ENCODE measurements at regions not wholly inside any gene's neighbourhood (a gene's known extent, or its start where the extent isn't known, plus 50 kb on each side); places are given as distances from the start of the nearest gene placed in this dataset.
"Not testable (repeated sequence)": the region's sequence is repeated elsewhere in the genome, so short reads cannot be mapped to it uniquely, and the experiment has no call there.

DNA sequence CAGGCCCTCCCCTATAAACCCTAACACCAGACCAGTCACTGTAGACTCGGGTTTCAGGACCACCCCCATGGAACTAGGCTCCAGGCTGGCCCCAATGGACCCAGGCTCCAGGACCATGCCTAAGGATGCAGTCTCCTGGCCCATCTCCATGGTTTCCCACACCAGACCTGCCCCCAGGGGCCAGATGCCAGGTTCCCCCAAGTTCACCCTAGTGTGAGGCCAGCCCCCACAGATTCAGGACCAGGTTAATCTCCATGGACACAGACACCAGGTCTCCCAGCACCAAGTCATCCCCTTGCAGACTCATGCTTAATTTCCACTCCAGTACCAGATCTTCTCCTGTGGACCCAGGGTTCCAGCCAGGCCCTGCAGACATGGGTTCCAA is 103.8 kb upstream of the LANCL2 start:
- DNase-seq, result no peak

GRCh38 chr7:55265328-55265727 is 99.8 kb upstream of the LANCL2 start:
- DNase-seq, result not testable (repeated sequence)

DNA sequence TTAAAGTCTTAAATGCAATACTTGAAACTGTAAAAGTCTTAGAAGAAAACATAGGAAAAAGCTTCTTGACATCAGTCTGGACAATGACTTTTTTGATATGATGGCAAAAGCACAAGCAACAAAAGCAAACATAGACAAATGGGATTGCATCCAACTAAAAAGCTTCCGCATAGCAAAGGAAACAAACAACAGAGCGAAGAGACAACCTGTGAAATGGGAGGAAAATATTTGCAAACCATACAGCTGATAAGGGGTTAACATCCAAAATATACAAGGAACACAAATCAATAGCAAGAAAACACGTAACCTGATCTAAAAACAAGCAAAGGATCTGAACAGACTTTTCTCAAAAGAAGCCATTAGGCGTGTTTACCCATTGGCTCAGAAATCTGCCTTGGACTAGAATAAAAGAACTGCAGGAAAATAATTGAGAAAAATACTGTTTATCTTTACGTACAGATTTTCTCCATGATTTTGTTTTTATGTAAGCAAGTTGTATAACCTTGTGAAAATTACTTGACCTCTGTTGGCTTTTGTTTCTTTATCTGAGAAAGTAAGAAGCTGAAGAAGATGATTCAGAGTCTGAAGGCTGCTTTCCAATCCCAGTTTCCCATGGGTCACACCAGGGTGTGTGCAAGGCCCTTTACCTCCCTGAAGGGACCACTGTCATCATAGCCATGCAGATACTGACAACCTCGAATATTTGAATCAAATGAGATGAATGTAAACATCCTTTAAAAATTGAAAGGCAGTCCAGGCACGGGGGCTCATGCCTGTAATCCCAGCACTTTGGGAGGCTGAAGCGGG is 99.1 kb upstream of the LANCL2 start:
- DNase-seq, result no peak

DNA sequence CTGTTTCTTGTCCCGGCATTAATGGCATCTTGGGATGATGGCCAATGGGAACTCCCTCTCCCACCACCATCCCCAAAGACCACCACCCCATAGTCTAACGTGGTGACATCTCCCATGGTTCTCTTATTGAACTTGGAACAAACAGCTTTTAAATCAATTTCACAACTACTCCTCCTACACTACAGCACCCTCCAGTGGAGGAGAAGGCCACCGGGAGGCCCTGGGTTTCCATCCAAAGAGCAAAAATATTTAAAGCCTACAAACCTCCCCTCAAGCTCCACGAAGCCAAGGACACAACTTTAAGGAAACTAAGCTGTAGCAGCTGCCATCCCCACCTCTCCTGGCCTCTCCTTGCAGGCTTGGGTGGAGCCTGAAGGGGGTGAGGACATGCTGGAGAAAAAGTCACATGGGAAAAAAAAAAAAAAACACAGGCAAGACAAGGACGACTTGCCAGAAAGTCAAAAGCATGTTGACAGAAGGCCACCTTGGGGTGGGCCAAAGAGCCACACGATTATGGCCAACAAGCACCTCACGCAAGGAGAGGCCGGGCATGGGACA is 94.0 kb upstream of the LANCL2 start:
- no peak for DNase-seq

- no peak for DNase-seq
These were observed 93.5 kb upstream of the LANCL2 start for GRCh38 chr7:55271661-55272060.

DNA sequence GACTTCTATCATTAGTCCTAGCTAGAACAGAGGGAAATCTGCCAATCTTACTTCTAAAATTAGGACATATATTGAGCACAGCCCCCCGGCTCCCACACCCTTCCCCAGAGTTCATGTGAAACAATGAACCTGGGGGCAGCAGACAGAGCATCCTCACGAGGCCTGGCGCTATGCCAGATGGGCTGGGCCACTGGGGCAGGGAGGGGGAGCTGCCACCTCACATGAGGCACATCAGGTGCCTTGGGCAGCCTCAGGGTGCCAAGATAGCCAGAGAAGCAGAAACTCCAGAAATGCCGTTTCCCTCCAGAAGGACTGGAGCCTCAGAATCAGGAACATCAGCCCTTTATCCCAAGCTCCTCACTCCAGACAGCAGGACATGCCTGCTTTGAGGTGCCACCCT is 92.8 kb upstream of the LANCL2 start:
- no peak for DNase-seq

GRCh38 chr7:55273186-55273980 is 91.8 kb upstream of the LANCL2 start:
- DNase-seq, result no peak

DNA sequence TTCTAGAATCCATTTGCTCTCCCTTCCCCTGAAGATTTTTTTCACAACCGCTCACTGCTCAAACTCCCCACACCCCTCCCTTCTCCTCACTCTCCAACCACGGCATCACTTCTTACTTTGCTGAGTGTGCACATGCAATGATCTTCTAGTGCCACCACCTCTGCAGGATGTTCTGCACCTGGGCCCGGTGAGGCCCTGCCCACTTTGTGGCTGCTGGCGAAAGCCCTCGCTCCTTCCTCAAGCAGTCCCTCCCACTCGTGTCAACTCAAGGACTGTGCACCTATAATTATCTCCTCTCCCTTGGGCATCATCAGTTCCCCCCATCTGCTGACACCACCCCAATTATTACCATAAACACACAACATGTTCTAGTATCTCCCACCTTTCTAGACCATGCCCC is 91.0 kb upstream of the LANCL2 start:
- DNase-seq, result no peak

GRCh38 chr7:55275291-55276200 is 89.6 kb upstream of the LANCL2 start:
- no peak for DNase-seq

- DNase-seq, result no peak
These were observed 88.4 kb upstream of the LANCL2 start for GRCh38 chr7:55276572-55277295.

DNA sequence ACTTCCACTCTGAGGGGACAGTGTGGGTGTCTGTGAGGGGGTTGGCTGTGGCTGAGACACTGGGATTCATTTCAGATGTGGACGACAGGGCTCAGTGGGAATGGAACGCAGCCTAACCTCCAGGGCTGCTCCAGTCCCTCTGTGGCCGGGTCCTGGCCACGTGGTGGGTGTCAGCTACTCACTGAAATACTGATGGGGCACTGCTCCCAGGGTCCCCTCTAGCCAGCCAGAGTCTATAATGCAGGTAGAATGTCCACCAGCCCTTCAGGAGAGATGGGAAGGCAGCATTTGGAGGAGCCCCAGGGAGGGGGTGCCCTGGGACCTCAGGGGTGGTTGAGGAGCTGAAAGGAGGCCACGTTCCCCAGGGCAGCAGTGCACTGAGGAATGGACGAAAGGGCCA is 87.2 kb upstream of the LANCL2 start:
- DNase-seq, result no peak

DNA sequence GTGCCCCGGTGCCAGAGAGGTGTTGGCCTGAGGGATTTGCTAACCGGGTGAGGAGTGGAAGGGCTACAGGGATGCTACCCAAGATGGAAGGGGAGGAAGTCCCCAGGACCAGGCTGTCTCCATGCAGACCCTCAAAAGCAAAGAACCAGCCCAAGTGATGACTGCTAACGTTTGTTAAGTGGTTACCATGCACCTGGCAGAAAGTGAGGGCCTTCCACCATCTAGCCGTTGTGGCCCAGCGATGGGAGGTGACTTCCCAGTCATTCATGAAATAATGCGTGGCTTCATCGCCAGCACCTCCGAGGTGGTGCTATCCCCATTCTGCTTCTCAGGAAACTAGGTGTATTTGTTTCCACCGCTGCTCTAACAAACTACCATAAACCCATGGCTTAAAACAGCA is 86.8 kb upstream of the LANCL2 start:
- no peak for DNase-seq

DNA sequence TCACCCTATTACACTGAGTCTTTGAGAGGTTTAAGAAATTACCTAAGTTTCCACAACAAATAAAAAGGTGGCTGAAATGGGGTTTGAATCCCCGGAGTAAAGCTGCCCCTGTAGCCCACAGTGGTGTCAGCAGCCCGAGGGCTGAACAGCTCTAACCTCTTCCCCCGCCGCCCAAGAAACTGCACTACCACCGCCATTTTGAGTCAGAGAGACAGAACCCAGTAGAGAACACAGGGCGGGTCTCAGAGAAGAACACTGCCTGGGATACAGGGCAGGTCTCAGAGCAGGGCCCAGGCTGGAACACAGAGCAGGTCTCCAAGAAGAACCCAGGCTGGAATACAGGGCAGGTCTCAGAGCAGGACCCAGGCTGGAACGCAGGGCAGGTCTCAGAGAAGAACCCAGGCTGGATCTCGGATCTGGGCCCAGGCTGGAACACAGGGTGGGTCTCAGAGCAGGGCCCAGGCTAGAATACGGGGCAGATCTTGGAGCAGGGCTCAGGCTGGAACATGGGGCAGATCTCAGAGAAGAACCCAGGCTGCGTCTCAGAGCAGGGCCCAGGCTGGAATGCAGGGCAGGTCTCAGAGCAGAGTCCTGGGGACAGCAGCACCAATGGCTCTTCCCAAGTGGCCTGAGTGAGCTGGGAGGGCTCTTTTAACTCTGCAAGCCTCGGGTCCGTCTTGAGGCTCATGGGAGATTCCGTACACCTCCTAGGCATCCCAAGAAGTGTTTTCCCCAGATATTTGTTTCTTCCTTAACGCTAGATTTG is 85.9 kb upstream of the LANCL2 start:
- DNase-seq, result no peak

- DNase-seq, result peak; percentile 25 to 56 (median 34)
These were observed 85.1 kb upstream of the LANCL2 start for GRCh38 chr7:55280031-55280454.

DNA sequence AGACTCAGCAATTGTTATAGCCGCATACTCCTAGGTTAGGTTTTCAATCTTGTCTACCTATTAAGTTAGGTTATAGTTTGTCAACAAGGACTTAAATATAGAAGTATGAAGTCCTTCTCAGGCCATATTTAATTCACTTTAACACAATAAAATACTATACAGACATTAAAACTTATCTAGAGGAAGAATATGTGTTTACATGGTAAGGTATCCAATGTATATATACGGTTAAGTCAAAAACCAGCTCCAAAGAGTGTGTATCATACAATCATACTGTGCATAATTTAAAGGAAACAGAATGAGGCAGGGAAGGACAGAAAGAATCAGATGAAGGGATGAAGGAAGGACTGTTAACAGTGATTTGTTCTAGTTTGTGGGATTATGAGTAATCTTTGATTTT is 79.5 kb upstream of the LANCL2 start:
- no peak for DNase-seq

DNA sequence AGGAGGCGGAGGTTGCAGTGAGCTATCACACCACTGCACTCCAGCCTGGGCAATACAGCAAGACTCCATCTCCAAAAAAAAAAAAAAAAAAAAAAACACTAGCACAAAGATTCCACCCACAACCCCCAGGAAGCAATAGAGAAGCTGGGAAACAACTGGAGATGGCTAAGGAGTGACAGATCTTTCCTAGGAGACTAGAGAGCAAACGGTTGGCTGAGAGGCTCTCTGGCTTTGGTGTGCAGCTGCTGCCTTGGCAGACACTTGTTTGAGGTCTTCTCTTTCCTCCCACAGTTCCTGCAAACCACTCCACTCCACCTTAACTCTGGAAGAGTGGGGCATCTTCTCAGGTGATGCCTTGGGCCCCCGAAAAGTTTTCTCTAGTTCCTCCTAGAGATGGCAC is 78.5 kb upstream of the LANCL2 start:
- DNase-seq, result no peak

GRCh38 chr7:55288070-55288824 is 76.9 kb upstream of the LANCL2 start:
- DNase-seq, result no peak

GRCh38 chr7:55296070-55296469 is 69.1 kb upstream of the LANCL2 start:
- no peak for DNase-seq

GRCh38 chr7:55299273-55299967 is 65.7 kb upstream of the LANCL2 start:
- no peak for DNase-seq

DNA sequence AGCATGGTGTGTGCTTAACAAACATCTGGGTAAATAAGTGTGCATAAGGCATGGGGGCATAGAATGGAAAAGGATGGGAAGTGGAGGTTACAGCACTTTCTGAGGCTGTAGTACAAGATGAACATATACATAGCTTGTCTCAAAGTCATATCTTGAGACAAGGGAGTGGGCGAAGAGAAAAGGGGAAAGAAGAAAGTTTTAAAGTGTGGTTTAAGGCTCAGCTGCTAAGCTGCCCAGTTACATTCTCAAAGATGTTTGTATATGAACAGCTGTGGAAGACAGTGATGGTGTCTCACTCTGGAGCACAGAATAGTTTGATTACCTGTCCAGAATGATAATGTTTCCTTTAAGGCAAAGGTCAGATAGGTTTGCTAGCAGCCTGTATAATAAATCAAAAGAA is 61.9 kb upstream of the LANCL2 start:
- no peak for DNase-seq
